Anterior cingulate cortex (tissue), 58 donors: ENCODE measurements at regions not wholly inside any gene's neighbourhood (a gene's known extent, or its start where the extent isn't known, plus 50 kb on each side); places are given as distances from the start of the nearest gene placed in this dataset.
A peak's percentile ranks its signal among the peaks of the same experiment; 100 is the strongest.
"Not testable (repeated sequence)": the region's sequence is repeated elsewhere in the genome, so short reads cannot be mapped to it uniquely, and the experiment has no call there.

Experiments
- DNase-seq, 58 donors: peaks; one replicate each; lab custom pipeline; 2025; lab: John Stamatoyannopoulos, UW

DNA sequence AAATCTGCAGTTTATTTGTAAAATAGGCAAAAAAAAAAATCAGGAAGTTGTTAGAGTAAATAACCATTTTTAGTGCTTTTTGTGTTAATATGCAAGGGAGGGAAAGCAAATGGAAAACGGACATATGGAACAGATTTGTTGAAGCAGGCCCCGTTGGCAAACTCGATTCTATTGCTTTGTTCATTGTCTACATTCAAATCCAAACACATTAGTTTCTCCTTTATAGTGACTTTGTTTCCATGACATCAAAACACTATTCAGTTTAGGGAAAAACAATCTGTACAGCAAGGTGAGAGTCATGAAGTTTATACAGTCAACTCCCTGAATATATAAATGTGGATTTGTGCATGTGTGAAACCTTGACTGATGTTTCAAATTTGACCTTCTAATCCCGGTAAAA lies 142.2 kb downstream of the FAM47A start:
- no peak for DNase-seq

DNA sequence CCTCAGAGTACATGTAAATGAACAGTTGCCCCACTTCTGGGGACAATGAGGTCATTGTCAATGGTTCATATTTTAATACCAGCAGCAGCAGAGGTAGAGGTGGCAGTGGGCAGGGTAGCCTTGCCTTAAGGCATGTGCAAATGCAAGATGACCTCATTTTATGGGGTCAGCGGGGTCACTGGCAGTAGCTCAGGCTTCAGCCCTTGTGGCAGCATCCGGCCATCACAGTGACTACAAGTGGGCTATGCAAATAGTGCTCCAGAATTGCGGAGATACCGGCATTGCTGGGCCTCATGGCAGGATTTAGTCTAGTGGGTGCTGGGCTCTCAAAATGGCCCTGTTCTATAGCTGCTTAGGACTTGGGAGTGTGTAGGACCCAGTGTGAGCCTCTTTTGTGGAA lies 144.7 kb downstream of the FAM47A start:
- DNase-seq: no peak

DNA sequence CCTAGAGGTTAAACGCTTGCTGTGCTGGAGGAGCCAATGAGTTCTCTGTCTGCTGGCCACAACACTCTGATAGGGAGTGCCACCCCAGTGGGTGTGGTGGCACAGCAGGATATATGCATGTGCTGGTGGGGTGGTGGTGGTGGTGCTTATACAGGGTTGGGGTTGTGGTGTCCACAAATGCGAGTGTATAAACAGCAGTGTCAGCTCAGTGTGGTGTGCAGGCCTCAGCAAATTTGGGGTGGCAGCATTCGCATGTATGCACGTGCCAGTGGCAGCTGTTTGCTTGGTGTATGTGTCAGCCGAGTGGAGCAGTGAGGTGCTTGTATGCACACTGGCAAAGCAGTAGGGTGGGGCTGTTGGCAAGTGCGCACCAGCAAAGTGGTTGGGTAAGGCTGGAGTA lies 157.4 kb downstream of the FAM47A start:
- DNase-seq: no peak

DNA sequence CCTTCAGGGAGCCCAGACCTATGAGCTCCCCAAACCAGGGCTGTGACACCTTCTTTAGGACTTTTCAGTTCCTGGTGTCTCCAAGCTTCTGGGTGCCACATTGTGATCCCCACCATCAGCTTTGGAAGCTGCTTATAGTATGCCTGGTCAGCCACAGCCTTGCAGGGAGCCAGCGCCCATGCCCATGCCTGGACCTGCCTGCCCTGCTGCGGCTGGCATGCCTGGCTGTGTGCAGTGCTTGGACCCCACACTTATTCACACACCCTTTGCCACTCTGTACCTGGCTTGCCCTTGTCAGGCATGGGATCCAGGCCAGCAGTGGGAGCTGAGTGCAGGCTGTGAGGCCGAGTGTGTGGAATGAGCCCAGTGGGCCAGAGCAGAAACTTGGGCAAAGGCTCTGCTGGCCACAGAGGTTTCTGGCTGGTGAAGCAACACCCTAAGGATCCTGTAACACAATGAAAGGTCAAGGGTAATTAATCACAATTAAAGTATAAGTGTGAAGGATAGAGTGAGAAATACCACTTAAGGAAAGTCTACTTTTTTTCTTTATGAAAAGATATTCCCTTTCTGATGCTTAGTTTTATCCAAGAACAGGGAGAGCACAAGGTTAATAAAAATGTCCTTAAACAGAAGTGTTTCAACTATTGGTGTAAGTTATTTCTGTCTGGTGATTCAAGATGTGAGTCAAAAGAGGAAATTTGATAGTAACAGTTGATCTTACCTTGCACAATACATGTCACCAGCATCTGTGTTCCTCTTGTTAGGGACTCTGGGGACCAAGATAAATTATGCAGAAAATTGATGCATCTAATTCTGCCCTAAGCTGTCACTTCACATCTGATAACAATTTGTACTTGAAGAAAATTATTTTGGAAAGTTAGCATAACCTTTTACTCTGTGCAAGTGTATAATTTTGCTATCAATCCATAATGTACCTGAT lies 161.8 kb downstream of the FAM47A start:
- DNase-seq: no peak

DNA sequence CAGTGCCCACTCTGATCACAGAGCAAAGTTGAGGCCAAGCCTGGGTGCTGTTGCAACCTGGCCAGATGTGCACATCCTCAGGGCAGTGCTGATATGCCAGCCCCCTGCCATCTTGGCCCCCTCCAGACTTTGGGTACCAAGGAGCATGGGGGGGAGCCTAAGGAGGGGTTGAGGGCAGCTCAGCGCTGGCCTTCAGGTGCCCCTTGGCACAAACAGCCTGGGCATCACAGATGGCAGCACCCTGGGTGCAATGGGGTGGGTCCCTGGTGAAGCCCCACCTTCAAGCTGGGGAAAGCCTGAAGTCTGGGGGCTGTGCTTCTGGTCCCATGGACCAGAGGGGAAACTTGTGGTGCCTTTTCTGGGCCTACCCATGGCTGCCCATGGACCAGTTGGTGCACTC lies 163.0 kb downstream of the FAM47A start:
- no peak for DNase-seq

- no peak for DNase-seq
Observed at GRCh38 chrX:33968611-33969010, 163.5 kb downstream of the FAM47A start.

- DNase-seq: no peak
Observed at GRCh38 chrX:33949300-33949699, 182.8 kb downstream of the FAM47A start.

- DNase-seq: not testable (repeated sequence)
Observed at GRCh38 chrX:33926249-33926648, 205.9 kb downstream of the FAM47A start.

- DNase-seq: no peak
Observed at GRCh38 chrX:33923262-33923661, 208.9 kb downstream of the FAM47A start.

DNA sequence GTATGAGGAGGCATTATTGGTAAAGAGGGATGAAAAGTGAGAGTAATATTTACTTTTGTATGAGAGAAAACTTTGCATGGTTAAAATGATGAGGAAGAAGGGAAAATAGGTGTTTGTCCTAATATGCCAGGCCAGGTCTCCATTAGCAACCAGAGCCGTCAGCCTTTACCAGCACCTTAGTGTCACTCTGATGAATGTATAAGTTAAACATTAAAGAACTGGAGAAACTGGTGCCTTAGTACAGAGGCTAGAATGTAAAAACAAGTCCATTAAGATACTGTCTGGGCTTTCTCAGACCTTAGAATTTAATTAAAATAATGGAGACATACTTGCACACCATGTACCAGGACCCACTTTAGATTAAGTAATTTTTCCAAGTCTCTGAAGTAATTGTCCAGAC lies 222.3 kb downstream of the FAM47A start:
- DNase-seq: no peak

GRCh38 chrX:33908898-33909297 lies 223.2 kb downstream of the FAM47A start:
- DNase-seq: no peak

GRCh38 chrX:33908074-33908473 lies 224.0 kb downstream of the FAM47A start:
- DNase-seq: no peak

DNA sequence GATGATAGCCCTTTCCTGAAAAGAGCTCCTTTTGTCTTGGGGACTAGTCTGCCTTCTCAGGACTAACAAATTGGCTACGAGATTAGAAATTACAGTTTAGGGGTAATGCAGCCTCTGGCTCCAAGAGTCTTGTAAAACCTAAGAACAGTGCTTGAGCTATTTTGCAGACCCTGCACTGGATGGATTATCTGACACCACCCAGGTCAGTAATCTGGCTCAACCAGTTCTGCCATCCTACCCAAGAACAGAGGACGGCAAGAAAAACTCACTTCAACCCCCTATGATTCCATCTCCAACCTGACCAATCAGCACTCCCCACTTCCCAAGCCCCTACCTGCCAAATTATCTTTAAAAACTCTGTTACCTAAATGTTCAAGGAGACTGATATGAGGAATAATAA lies 225.1 kb downstream of the FAM47A start:
- DNase-seq: no peak

DNA sequence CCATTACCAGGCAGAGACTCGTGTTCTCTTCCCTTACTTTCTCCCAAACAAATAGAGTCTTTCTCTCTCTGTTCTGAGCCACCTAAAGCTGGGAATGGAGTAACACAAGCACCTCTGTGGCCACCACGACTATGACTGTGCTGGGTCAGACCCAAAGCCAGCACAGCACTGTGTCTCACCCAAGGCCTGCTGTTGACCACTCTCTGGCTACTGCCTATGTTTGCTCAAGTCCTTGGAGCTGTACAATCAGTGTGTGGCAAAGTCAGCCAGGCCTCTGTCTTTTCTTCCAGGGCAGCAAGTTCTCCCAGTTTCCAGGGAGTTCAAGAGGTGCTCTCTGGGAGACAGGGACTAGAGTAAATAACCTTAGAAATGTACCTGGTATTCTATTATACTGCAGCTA lies 239.4 kb downstream of the FAM47A start:
- no peak for DNase-seq

DNA sequence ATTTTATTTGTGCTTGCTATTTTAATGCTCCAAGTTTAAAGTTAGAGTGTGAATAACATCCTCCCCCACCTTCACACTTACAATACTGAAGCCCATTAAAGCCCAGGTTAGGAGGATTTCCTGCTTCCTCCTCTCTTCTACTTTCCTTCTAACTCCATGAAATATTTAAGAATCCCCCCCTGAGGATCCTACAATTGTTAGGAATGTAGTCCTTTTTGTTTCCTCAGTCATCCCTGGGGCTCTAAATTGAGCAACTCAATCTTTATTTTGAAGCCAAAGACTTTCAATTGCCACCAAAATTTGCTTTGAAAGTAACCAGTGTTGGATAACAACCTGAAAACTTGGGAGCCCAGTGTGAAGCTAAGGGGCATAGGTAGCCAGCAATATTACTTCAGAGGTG lies 276.9 kb downstream of the FAM47A start:
- DNase-seq: no peak

GRCh38 chrX:33852146-33852545 lies 280.0 kb downstream of the FAM47A start:
- not testable (repeated sequence) for DNase-seq

GRCh38 chrX:33840176-33840575 lies 291.9 kb downstream of the FAM47A start:
- DNase-seq: peak in 2 of 58 donors; percentile 0 to 1

- no peak for DNase-seq
Observed at GRCh38 chrX:33831211-33831610, 300.9 kb downstream of the FAM47A start.

DNA sequence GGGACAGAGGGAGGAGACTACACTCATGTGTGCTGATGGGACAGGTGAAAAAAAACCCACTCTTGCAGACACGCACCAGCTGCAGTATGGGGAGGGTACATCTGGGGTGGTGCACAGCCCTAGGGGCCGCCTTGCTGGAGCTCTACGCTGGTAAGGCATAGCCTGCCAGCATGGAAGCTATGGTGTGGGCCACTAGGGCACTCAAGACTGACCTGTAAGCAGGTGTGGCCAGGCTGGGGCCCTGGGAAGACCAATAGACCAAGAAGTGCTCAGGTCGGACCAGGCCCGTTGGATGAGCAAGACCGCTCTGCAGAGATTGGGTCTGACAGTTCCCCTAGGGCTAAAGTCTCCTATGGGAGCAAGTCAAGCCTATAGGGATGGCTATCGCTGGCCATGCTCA lies 314.8 kb downstream of the FAM47A start:
- no peak for DNase-seq

- DNase-seq: no peak
Observed at GRCh38 chrX:33808636-33809035, 323.5 kb downstream of the FAM47A start.

- no peak for DNase-seq
Observed at GRCh38 chrX:33784548-33784947, 347.6 kb downstream of the FAM47A start.

DNA sequence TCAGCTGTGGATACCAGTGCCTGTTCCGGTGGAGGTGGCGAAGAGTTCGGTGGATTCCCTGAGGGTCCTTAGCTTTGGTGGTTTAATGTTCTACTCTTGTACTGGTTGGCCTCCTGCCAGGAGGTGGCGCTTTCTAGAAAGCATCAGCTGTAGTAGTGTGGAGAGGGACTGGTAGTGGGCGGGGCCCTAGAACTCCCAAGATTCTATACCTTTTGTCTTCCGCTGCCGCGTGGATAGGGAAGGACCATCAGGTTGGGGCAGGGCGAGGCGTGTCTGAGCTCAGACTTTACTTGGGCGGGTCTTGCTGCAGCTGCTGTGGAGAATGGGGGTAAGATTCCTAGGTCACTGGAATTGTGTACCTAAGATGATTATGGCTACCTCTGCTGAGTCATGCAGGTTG lies 390.3 kb downstream of the FAM47A start:
- DNase-seq: no peak

- no peak for DNase-seq
Observed at GRCh38 chrX:33735182-33735581, 396.9 kb downstream of the FAM47A start.
